Umbilical cord (tissue), 1 donor: ENCODE measurements at regions not wholly inside any gene's neighbourhood (a gene's known extent, or its start where the extent isn't known, plus 50 kb on each side); places are given as distances from the start of the nearest gene placed in this dataset.

Source experiments
- DNase-seq: peaks from one replicate; pipeline ENCODE4 v3.0.0-alpha.2; 2015; ENCODE audit warnings: low spot score

GRCh38 chr2:144580521-144581161 is 60.7 kb upstream of the ZEB2 start:
- DNase-seq = no peak

GRCh38 chr2:144579556-144579955 is 59.6 kb upstream of the ZEB2 start:
- no peak for DNase-seq

GRCh38 chr2:144578099-144578498 is 58.2 kb upstream of the ZEB2 start:
- no peak for DNase-seq

- no peak for DNase-seq
Measured at GRCh38 chr2:144572977-144573376, 53.1 kb upstream of the ZEB2 start.

GRCh38 chr2:144571770-144572169 is 51.9 kb upstream of the ZEB2 start:
- no peak for DNase-seq

GRCh38 chr2:144570566-144570965 is 50.6 kb upstream of the ZEB2 start:
- DNase-seq = no peak
